AG04449 (cell line): ENCODE measurements at regions not wholly inside any gene's neighbourhood (a gene's known extent, or its start where the extent isn't known, plus 50 kb on each side); places are given as distances from the start of the nearest gene placed in this dataset.
A peak's percentile ranks its signal among the peaks of the same experiment; 100 is the strongest.
"Not testable (repeated sequence)": the region's sequence is repeated elsewhere in the genome, so short reads cannot be mapped to it uniquely, and the experiment has no call there.

ENCODE experiments used
- CTCF ChIA-PET: fragments of 350-600 bp; formaldehyde crosslinking; extraction: SDS; loops from one replicate; lab custom pipeline; 2021; ENCODE audit warnings: antibody characterized with exemption; lab: Yijun Ruan, JAX
- POLR2A ChIA-PET: fragments of 400-600, 350-600 bp; formaldehyde crosslinking; extraction: SDS; loops from one replicate; lab custom pipeline; 2020; ENCODE audit warnings: antibody characterized with exemption, inconsistent platforms; lab: Yijun Ruan, JAX
- DNase-seq: peaks from one replicate; pipeline ENCODE4 v3.0.0-alpha.2; 2010; ENCODE audit warnings: low read depth, low spot score
- H3K4me3 ChIP-seq: 2 replicates; pipeline ENCODE4 v1.5.1; 2011; ENCODE audit warnings: low read depth, mild to moderate bottlenecking, control low read depth, low read length
- TF ChIP-seq, protein P1 (sequence below): IDR thresholded peaks from one replicate; pipeline ENCODE4 v1.5.1; 2011; ENCODE audit warnings: mild to moderate bottlenecking, moderate library complexity, low read length, control low read depth, inconsistent platforms; ENCODE audit not compliant: insufficient read depth; ENCODE audit errors: missing control alignments

DNA sequence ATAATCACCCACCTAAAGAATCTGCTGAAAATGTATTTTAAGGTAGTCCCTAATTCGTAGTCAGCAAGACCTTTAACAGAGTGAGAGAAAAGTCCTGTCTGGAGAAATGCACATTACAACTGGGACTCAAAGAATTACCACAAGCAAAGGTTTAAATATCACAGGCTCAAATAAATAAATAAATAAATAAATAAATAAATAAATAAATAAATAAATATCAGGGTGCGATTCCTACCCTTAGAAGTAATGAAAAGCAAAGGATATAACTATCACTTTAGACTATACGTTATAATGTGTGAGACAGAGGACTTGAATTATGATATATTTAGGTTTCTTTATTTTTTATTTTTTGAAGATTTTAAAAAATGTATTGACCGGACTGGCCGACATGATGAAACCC lies 522.5 kb upstream of the ATXN7L3B start:
- H3K4me3 ChIP-seq: no peak overlapping the region
- CTCF ChIA-PET: no interaction called here
- POLR2A ChIA-PET: no interaction called here
- DNase-seq: no peak
- TF ChIP-seq, protein P1, sequence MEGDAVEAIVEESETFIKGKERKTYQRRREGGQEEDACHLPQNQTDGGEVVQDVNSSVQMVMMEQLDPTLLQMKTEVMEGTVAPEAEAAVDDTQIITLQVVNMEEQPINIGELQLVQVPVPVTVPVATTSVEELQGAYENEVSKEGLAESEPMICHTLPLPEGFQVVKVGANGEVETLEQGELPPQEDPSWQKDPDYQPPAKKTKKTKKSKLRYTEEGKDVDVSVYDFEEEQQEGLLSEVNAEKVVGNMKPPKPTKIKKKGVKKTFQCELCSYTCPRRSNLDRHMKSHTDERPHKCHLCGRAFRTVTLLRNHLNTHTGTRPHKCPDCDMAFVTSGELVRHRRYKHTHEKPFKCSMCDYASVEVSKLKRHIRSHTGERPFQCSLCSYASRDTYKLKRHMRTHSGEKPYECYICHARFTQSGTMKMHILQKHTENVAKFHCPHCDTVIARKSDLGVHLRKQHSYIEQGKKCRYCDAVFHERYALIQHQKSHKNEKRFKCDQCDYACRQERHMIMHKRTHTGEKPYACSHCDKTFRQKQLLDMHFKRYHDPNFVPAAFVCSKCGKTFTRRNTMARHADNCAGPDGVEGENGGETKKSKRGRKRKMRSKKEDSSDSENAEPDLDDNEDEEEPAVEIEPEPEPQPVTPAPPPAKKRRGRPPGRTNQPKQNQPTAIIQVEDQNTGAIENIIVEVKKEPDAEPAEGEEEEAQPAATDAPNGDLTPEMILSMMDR: no peak

DNA sequence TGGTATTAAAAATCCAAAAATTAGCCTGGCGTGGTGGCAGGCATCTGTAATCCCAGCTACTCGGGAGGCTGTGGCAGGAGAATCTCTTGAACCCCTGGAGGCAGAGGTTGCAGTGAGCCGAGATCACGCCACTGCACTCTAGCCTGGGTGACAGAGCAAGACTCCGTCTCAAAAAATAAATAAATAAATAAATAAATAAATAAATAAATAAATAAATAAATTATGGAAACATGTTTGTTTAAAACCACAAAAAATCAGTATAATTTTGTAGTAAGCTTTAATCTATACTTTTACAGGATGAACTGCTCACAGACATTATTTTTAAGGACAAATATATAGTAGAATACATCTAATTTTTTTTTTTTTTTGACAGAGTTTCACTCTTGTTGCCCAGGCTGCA lies 521.3 kb upstream of the ATXN7L3B start:
- CTCF ChIA-PET, DNase-seq, POLR2A ChIA-PET, H3K4me3 ChIP-seq: not testable (repeated sequence)

DNA sequence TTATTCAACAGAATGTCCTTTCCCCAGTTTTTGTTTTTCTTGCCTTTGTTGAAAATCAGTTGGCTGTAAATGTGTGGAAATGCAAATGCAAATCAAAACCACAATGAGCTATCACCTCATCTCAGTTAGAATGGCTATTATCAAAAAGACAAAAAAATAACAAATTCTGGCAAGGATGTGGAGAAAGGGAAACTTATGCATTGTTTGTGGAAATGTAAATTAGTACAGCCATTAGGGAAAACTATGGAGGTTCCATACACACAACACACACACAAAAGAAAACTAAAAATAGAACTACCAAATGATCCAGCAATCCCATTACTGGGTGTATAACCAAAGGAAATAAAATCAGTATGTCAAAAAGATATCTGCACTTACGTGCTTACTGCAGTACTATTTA lies 518.8 kb upstream of the ATXN7L3B start:
- ChIA-PET CTCF (no interaction called here), POLR2A (no interaction called here)
- TF ChIP-seq, protein P1: no peak
- H3K4me3 ChIP-seq: no peak overlapping the region
- DNase-seq: no peak

DNA sequence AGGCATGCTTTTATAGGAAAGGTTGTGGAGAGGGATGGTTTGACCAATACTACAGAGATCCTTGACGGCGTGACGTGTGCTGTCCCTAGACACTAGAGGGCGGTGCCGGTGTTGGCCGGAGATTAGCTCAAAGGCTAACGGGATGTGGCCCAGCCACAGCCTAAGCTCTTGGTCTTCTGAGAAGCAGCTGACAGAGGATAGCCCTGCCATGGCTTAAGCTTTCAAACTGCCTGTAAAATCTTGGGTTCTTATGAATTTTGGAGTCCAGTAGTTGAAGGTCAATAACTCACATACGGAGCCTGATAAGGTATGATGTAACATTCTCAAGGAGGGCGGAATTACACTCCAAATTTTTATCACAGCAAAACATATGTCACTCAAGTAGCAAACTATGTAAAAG lies 515.7 kb upstream of the ATXN7L3B start:
- H3K4me3 ChIP-seq: no peak overlapping the region
- POLR2A ChIA-PET: no interaction called here
- TF ChIP-seq, protein P1: peak; percentile 63
- CTCF ChIA-PET: interaction anchor here (1.0 to 2.0 kb wide), 4 partner anchors 348 to 394 kb away, joined by 3 to 10 read pairs (median 6); no protein-coding TSS in a partner anchor
- no peak for DNase-seq

DNA sequence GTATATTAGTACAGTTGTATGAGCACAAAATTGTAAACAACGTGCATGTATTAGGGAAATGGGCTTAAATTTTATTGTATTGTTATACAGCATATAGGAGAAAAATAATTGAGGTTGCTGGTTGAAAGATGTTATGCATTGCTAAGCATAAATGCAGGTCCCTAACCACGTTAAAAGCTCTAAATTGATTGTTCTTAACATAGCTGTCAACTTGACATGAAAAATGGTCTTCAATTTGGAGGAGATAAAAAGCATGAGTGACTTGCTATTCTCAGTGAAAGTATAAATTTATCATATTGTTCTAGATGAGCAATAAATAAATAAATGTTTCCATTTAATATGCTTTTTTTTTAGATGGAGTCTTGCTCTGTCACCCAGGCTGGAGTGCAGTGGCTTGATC lies 506.6 kb upstream of the ATXN7L3B start:
- no peak overlapping the region for H3K4me3 ChIP-seq
- ChIA-PET POLR2A (no interaction called here), CTCF (no interaction called here)
- no peak for DNase-seq
- TF ChIP-seq, protein P1: no peak

DNA sequence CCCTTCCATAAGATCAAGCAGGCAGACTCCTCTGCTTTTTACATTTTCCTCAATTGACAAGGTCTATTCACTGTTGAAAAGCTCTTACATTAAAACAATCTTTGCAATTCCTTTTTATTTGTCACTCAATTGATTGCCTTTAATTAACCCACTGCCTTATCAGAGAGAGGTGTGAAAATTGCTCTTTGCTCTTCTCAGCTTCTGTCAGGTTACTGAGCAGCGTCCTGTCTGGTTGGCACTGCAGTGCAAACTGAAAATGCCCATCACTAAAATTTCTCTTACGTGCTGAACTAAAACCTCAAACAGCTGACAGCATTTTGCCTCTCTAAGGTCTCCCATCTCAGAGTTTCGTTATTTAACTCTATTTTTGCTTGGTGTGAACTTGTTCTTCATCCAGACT lies 504.1 kb upstream of the ATXN7L3B start:
- ChIA-PET POLR2A (no interaction called here), CTCF (no interaction called here)
- H3K4me3 ChIP-seq: no peak overlapping the region
- TF ChIP-seq, protein P1: no peak
- DNase-seq: no peak

DNA sequence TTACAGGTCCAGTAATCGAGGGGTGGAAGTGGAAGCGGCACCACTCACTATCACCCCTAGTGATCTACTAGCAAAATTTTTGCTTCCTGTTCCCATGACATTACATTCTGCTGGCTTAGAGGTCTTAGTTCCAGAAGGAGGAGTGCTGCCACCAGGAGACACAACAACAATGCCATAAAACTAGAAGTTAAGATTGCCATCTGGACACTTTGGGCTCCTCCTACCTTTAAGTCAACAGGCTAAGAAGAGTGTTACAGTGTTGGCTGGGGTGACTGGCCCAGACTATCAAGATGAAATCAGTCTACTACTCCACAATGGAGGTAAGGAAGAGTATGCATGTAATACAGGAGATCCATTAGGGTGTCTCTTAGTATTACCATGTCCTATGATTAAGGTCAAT lies 498.5 kb upstream of the ATXN7L3B start:
- H3K4me3 ChIP-seq, DNase-seq, POLR2A ChIA-PET, CTCF ChIA-PET: not testable (repeated sequence)

DNA sequence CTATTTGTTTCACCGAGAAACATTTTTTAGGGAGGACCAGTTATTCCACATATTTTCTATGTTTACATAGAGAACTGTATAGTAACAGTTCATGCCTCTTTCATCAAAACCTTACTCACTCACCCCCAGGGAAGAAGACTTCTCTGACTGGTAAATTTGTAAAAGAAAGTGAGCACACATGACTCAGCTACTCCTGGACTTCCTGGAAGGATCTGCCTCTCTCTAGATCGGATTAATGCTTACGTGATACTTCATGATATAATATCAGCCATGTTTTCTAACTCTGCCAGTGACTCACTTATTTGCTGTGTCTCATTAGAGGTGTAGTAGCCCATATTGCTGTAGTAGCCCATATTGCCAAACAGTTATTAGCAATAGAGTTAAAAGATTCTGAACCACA lies 494.3 kb upstream of the ATXN7L3B start:
- DNase-seq: peak; percentile 9
- TF ChIP-seq, protein P1: no peak
- POLR2A ChIA-PET: no interaction called here
- CTCF ChIA-PET: no interaction called here
- no peak overlapping the region for H3K4me3 ChIP-seq
